HG03565 (cell line): ENCODE measurements at regions not wholly inside any gene's neighbourhood (a gene's known extent, or its start where the extent isn't known, plus 50 kb on each side); places are given as distances from the start of the nearest gene placed in this dataset.
A peak's percentile ranks its signal among the peaks of the same experiment; 100 is the strongest.
"Not testable (repeated sequence)": the region's sequence is repeated elsewhere in the genome, so short reads cannot be mapped to it uniquely, and the experiment has no call there.

Experiments used
- ATAC-seq: cut with Tn5 transposase; IDR thresholded peaks from one replicate; pipeline ENCODE4 v1.9.1; 2021; ENCODE audit warnings: mild to moderate bottlenecking, moderate library complexity; ENCODE audit not compliant: unreplicated experiment

GRCh38 chr12:89072294-89073026 lies 279.8 kb downstream of the DUSP6 start:
- no peak for ATAC-seq

GRCh38 chr12:89070603-89071002 lies 281.7 kb downstream of the DUSP6 start:
- ATAC-seq: no peak

- no peak for ATAC-seq
Measured at GRCh38 chr12:89069431-89069830, 282.9 kb downstream of the DUSP6 start.

GRCh38 chr12:89067421-89068187 lies 284.7 kb downstream of the DUSP6 start:
- ATAC-seq: no peak

GRCh38 chr12:89064780-89065179 lies 287.5 kb downstream of the DUSP6 start:
- ATAC-seq: no peak

- no peak for ATAC-seq
Measured at GRCh38 chr12:89064151-89064550, 288.1 kb downstream of the DUSP6 start.

- no peak for ATAC-seq
Measured at GRCh38 chr12:89062996-89063395, 289.3 kb downstream of the DUSP6 start.

GRCh38 chr12:89059721-89060541 lies 292.4 kb downstream of the DUSP6 start:
- no peak for ATAC-seq

GRCh38 chr12:89059056-89059455 lies 293.2 kb downstream of the DUSP6 start:
- ATAC-seq: no peak

- ATAC-seq: no peak
Measured at GRCh38 chr12:89058402-89058801, 293.9 kb downstream of the DUSP6 start.

- not testable (repeated sequence) for ATAC-seq
Measured at GRCh38 chr12:89053817-89054216, 298.5 kb downstream of the DUSP6 start.

GRCh38 chr12:89051065-89051677 lies 301.1 kb downstream of the DUSP6 start:
- ATAC-seq: peak; percentile 82

GRCh38 chr12:89047856-89048418 lies 304.4 kb downstream of the DUSP6 start:
- no peak for ATAC-seq

GRCh38 chr12:89041078-89041477 lies 311.2 kb downstream of the DUSP6 start:
- ATAC-seq: no peak

- ATAC-seq: peak; percentile 98
Measured at GRCh38 chr12:89040146-89040964, 311.9 kb downstream of the DUSP6 start.

GRCh38 chr12:89038831-89039512 lies 313.3 kb downstream of the DUSP6 start:
- ATAC-seq: peak; percentile 28

- ATAC-seq: no peak
Measured at GRCh38 chr12:89033062-89033461, 319.2 kb downstream of the DUSP6 start.

GRCh38 chr12:89029961-89030360 lies 322.3 kb downstream of the DUSP6 start:
- no peak for ATAC-seq

- no peak for ATAC-seq
Measured at GRCh38 chr12:89024580-89024979, 327.7 kb downstream of the DUSP6 start.
